NB4 (cell line): ENCODE measurements at regions not wholly inside any gene's neighbourhood (a gene's known extent, or its start where the extent isn't known, plus 50 kb on each side); places are given as distances from the start of the nearest gene placed in this dataset.
"Not testable (repeated sequence)": the region's sequence is repeated elsewhere in the genome, so short reads cannot be mapped to it uniquely, and the experiment has no call there.

ENCODE experiments used
- DNase-seq: peaks from one replicate; pipeline ENCODE4 v3.0.0; 2010; ENCODE audit warnings: low read depth
- H3K4me3 ChIP-seq: one replicate; pipeline ENCODE4 v1.5.1; 2011; ENCODE audit warnings: mild to moderate bottlenecking, low read depth, low read length, moderate library complexity
- MYC ChIP-seq: IDR thresholded peaks from 2 replicates; pipeline ENCODE4 v1.6.1; 2011; ENCODE audit warnings: low read depth, low read length
- POLR2A ChIP-seq: IDR thresholded peaks from 2 replicates; pipeline ENCODE4 v1.6.1; 2011; ENCODE audit warnings: mild to moderate bottlenecking; ENCODE audit not compliant: insufficient read length; ENCODE audit errors: extremely low read depth
- TF ChIP-seq, protein P1 (sequence below): IDR thresholded peaks from 2 replicates; pipeline ENCODE4 v1.6.1; 2011; ENCODE audit warnings: low read depth, low read length
- TF ChIP-seq, protein P2 (sequence below): IDR thresholded peaks from one replicate; pipeline ENCODE4 v1.5.1; 2012; ENCODE audit warnings: low read depth, low read length

DNA sequence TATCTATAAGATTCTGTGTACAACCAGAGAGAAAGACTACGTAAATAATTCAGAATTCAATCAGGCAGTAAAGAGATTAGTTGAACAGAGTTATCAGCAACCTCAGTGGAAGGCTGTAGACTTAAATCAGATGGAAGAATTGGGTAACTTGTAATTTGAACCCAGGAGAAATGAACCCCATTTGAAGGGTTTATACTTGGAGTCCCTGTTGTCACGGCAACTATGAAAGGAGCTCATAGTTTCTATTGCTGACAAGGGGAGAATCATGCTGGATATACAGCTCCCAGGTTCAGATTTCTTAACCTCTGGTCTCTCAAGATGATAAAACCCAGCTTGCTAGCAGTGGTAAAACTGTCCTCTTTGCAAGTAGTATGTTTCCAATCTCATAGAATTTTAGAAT, 54.4 kb upstream of the BMP4 start:
- no peak for DNase-seq
- H3K4me3 ChIP-seq, result no peak overlapping the region
- TF ChIP-seq POLR2A, result no peak
- TF ChIP-seq, protein P1, sequence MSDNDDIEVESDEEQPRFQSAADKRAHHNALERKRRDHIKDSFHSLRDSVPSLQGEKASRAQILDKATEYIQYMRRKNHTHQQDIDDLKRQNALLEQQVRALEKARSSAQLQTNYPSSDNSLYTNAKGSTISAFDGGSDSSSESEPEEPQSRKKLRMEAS, result no peak
- TF ChIP-seq, protein P2, sequence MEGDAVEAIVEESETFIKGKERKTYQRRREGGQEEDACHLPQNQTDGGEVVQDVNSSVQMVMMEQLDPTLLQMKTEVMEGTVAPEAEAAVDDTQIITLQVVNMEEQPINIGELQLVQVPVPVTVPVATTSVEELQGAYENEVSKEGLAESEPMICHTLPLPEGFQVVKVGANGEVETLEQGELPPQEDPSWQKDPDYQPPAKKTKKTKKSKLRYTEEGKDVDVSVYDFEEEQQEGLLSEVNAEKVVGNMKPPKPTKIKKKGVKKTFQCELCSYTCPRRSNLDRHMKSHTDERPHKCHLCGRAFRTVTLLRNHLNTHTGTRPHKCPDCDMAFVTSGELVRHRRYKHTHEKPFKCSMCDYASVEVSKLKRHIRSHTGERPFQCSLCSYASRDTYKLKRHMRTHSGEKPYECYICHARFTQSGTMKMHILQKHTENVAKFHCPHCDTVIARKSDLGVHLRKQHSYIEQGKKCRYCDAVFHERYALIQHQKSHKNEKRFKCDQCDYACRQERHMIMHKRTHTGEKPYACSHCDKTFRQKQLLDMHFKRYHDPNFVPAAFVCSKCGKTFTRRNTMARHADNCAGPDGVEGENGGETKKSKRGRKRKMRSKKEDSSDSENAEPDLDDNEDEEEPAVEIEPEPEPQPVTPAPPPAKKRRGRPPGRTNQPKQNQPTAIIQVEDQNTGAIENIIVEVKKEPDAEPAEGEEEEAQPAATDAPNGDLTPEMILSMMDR, result no peak
- no peak for TF ChIP-seq MYC

DNA sequence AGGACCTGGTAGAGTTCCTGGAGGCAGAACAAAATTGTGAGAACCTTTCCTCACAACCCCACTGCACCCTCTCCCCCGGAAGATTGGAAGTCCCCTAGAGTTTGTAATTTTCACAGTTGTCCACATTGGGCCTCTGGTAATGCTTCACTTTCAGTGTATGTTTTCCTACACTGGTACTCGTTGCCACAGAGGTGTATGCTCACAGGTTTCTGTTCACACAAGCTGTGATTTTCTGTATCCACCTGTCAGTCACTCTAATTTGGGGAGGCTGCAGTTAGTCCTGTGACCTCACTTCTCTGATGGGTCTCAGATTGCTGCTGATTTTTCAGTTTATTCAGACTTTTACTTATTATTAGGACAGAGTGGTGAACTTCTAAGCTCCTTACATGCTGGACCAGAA, 66.4 kb upstream of the BMP4 start:
- no peak for DNase-seq
- TF ChIP-seq, protein P1, result no peak
- no peak for TF ChIP-seq MYC
- TF ChIP-seq, protein P2, result no peak
- no peak for TF ChIP-seq POLR2A
- H3K4me3 ChIP-seq, result no peak overlapping the region

DNA sequence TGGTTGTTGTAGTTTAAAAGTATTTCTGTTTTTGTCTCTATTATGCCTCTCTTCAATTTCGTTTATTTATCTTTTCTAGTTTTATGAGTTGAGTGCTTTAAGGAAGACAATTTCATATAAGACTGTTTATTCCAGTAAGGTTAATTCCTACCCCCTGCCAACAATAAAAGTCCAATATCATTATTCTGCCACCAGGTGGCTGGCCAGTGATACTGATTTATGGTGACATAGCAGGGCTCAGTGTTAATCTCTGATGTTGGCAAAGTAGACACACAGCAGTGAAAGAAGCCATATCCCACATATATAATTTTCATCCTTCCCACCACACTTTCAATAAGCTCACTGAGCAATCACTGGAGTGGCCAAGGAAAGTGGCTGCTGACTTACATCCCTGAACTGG, 69.0 kb upstream of the BMP4 start:
- TF ChIP-seq, protein P2, result no peak
- TF ChIP-seq, protein P1, result no peak
- TF ChIP-seq POLR2A, result no peak
- no peak for TF ChIP-seq MYC
- DNase-seq, result peak; percentile 4
- no peak overlapping the region for H3K4me3 ChIP-seq

DNA sequence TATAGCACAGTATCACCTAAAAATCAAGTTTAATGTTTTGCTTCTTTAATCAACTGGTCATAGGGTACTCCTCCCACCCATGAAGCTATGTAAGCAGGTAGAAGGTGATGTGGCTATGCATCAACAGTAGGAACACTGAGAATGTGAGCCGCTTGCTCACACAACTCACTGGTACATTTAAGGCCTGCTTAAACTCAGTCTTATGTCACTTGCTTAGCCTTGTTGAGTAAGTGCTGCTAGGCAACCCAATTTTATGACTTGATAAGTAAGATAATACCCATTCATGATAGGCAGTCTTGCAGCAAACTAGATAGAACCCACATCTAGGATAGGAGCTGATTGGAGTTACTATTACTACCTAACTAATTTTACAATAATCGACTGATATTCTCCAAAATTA, 70.0 kb upstream of the BMP4 start:
- DNase-seq, result no peak
- no peak overlapping the region for H3K4me3 ChIP-seq
- TF ChIP-seq MYC, result no peak

DNA sequence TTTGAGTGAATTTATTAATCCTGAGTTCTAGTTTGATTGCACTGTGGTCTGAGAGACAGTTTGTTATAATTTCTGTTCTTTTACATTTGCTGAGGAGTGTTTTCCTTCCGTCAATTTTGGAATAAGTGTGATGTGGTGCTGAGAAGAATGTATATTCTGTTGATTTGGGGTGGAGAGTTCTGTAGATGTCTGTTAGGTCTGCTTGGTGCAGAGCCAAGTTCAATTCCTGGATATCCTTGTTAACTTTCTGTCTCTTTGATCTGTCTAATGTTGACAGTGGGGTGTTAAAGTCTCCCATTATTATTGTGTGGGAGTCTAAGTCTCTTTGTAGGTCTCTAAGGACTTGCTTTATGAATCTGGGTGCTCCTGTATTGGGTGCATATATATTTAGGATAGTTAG, 74.4 kb upstream of the BMP4 start:
- not testable (repeated sequence) for H3K4me3 ChIP-seq, DNase-seq

DNA sequence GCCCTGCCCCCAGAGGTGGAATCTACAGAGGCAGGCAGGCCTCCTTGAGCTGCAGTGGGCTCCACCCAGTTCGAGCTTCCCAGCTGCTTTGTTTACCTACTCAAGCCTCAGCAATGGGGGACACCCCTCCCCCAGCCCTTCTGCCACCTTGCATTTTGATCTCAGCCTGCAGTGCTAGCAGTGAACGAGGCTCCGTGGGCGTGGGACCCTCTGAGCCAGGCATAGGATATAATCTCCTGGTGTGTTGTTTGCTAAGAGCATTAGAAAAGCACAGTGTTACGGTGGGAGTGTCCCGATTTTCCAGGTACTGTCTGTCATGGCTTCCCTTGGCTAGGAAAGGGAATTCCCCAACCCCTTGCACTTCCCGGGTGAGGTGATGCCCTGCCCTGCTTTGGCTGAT, 76.7 kb upstream of the BMP4 start:
- not testable (repeated sequence) for DNase-seq, H3K4me3 ChIP-seq

DNA sequence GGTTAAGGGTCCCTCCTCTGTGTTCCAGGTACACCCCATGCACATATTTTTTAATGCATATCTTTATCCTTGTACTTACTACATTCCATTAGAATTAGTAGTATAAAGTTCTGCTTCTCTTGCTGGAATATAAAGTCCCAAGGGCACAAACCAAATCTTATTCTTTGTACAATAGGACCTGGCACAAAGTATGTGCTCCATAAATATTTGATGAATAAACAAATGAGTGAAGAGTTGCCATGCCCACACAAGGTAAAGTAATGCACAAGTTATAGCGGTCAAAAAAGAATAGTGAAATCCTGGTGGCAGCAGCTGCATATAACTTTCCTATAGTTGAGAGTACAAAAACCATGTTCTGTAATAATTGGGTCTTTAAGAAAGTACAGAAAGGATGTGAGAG, 82.1 kb upstream of the BMP4 start:
- H3K4me3 ChIP-seq, result no peak overlapping the region
- TF ChIP-seq MYC, result no peak
- TF ChIP-seq, protein P1, result no peak
- TF ChIP-seq, protein P2, result no peak
- TF ChIP-seq POLR2A, result no peak

DNA sequence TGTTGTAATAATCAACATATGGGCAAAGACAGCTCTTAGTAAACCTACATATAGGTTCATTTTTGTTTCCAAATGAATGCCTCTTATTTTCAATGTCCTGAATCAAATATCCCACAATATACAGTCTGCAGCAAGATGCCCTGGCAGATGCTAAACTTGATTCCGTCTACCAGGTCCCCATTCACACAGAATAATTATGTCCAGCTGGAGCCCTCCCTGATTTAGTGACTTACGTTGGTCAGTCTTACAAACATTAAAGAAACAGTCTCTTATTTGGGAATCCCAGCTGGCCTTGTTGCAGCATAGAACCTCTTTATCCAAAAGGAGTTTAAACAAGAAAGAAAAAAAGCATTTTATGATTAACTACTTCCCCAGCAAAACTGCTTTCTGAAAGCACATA, 82.7 kb upstream of the BMP4 start:
- no peak overlapping the region for H3K4me3 ChIP-seq
- no peak for DNase-seq
- TF ChIP-seq, protein P2, result no peak
- TF ChIP-seq MYC (no peak), POLR2A (no peak)
- TF ChIP-seq, protein P1, result no peak

More for the DNA sequence above, 82.1 kb upstream of the BMP4 start:
- DNase-seq, result no peak
